ENCODE measurements at regions not wholly inside any gene's neighbourhood (a gene's known extent, or its start where the extent isn't known, plus 50 kb on each side); places are given as distances from the start of the nearest gene placed in this dataset.
"Not testable (repeated sequence)": the region's sequence is repeated elsewhere in the genome, so short reads cannot be mapped to it uniquely, and the experiment has no call there.

DNA sequence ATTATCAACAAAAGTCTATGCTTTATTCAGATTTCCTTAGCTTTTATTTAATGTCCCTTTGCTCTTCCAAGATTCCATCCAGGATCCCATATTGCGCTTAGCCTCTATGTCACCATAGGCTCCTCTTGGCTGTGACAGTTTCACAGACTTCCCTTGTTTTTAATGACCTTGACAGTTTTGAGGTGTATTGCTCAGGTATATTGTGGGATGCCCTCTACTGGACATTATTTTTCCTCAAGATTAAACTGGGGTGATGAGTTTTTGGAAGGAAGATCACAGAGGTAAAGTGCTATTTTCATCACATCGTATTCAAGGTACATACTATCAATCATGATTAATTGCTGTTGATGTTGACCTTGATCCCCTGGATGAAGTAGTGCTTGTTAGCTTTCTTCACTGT is 99.1 kb upstream of the SMAD3 start:
- ChIA-PET CTCF (interaction anchor here (0.6 to 0.7 kb wide), 2 partner anchors 8 to 22 kb away, joined by 3 read pairs; no protein-coding TSS in a partner anchor), POLR2A (no interaction called here)
- no peaks in the 10 kb centered on the region for H3K9me3 ChIP-seq (ENCODE audit: control insufficient read depth, insufficient read depth, low read length)
- H3K27ac ChIP-seq (ENCODE audit: low read depth, low read length): no peak overlapping the region
- H3K27me3 ChIP-seq (ENCODE audit: control insufficient read depth, insufficient read depth, low read length): peaks cover 5% of the 10 kb centered on the region
- TF ChIP-seq CTCF (IDR thresholded peaks at IDR 0.05; ENCODE audit: low read depth, low read length): peak; percentile 34
- DNase-seq (ENCODE audit: low read depth, low spot score): no peak
- H3K4me3 ChIP-seq (ENCODE audit: low read depth, low read length): no peak overlapping the region

DNA sequence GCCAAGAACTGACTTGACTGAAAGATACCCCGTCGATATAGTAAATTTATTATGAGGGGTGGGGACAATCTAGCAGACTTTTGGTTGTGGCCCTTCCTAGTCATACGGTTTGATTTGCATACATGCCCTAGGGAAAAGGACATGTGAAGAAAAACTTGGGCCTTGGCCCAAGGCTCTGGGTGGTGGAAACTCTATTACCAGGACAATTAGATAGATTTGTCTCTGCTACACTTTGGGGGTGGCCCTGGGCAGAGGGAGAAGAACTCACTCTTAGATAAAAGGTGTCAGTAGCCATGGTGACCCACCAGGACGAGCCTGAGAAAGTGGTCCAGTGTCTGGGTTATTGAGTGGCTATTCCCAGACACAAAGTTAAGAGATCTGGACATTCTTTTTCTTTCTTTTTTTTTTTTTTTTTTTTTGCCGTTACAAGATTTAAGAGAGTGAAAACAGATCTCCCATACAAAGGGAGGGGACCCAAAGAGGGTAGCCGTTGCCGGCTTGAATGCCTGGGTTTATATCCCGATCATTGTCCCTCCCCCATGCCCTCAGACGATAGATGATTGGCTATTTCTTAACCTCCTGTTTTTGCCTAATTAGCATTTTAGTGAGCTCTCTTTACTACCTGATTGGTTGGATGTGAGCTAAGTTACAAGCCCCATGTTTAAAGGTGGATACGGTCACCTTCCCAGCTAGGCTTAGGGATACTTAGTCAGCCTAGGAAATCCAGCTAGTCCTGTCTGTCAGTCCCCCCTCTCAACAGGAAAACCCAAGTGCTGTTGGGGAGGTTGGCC is 96.4 kb upstream of the SMAD3 start:
- ChIA-PET POLR2A (no interaction called here), CTCF (interaction anchor here (1.1 kb wide), 1 partner anchor 150 kb away, joined by 3 read pairs; no protein-coding TSS in a partner anchor)
- Histone ChIP-seq H3K9me3 (ENCODE audit: control insufficient read depth, insufficient read depth, low read length) (no peaks in the 10 kb centered on the region), H3K27me3 (ENCODE audit: control insufficient read depth, insufficient read depth, low read length) (peaks cover 8% of the 10 kb centered on the region), H3K27ac (ENCODE audit: low read depth, low read length) (no peak overlapping the region), H3K4me3 (ENCODE audit: low read depth, low read length) (no peak overlapping the region)
- DNase-seq (ENCODE audit: low read depth, low spot score): no peak
- no peak for TF ChIP-seq CTCF (IDR thresholded peaks at IDR 0.05; ENCODE audit: low read depth, low read length)

GRCh38 chr15:66974131-66974530 is 91.3 kb upstream of the SMAD3 start:
- DNase-seq (ENCODE audit: low read depth, low spot score); CTCF ChIA-PET; H3K27ac ChIP-seq (ENCODE audit: low read depth, low read length); POLR2A ChIA-PET; H3K4me3 ChIP-seq (ENCODE audit: low read depth, low read length); H3K9me3 ChIP-seq (ENCODE audit: control insufficient read depth, insufficient read depth, low read length): not testable (repeated sequence)
- H3K27me3 ChIP-seq (ENCODE audit: control insufficient read depth, insufficient read depth, low read length): peaks cover 16% of the 10 kb centered on the region

DNA sequence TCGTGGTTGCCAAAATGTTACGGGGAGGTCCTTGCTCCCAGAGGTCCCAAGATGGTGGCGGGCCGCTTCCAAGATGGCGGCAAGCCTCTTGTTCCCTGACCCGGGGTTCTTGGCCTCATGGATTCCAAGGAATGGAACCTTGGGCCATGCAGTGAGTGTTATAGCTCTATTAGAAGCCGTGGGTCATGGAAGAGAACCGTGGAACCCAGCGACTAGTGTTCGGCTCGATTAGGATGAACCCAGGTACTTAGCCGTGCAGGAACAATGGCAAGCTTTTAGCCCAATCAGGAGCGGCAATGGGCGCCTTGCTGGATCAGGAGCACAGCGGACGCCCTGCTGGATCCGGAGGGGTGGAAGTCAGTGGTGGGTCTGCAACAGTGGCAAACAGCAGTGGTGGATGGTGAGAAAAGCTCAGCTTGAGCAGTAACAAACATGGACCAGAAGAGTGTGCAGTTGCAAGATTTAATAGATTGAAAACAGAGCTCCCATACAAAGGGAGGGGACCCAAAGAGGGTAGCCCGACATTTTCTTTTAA is 89.2 kb upstream of the SMAD3 start:
- POLR2A ChIA-PET; H3K4me3 ChIP-seq (ENCODE audit: low read depth, low read length); CTCF ChIA-PET; H3K27ac ChIP-seq (ENCODE audit: low read depth, low read length); H3K9me3 ChIP-seq (ENCODE audit: control insufficient read depth, insufficient read depth, low read length); DNase-seq (ENCODE audit: low read depth, low spot score): not testable (repeated sequence)
- peaks cover 16% of the 10 kb centered on the region for H3K27me3 ChIP-seq (ENCODE audit: control insufficient read depth, insufficient read depth, low read length)

DNA sequence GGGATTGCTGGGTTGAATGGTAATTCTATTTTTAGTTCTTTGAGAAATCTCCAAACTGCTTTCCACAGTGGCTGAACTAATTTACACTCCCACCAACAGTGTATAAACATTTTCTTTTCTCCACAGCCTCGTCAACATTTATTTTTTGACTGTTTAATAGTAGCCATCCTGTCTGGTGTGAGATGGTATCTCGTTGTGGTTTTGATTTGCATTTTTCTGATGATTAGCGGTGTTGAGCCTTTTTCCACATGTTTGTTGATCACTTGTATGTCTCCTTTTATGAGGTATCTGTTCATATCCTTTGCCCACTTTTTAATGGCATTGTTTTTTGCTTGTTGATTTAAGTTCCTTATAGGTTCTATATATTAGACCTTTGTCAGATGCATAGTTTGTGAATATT is 85.1 kb upstream of the SMAD3 start:
- POLR2A ChIA-PET; H3K27ac ChIP-seq (ENCODE audit: low read depth, low read length); DNase-seq (ENCODE audit: low read depth, low spot score); CTCF ChIA-PET; H3K4me3 ChIP-seq (ENCODE audit: low read depth, low read length): not testable (repeated sequence)
- Histone ChIP-seq H3K27me3 (ENCODE audit: control insufficient read depth, insufficient read depth, low read length) (peaks cover 10% of the 10 kb centered on the region), H3K9me3 (ENCODE audit: control insufficient read depth, insufficient read depth, low read length) (peaks cover 10% of the 10 kb centered on the region; the same call in 1 of the 2 replicates)

GRCh38 chr15:66981771-66982170 is 83.6 kb upstream of the SMAD3 start:
- peaks cover 8% of the 10 kb centered on the region for H3K27me3 ChIP-seq (ENCODE audit: control insufficient read depth, insufficient read depth, low read length)
- no peak for TF ChIP-seq CTCF (IDR thresholded peaks at IDR 0.05; ENCODE audit: low read depth, low read length)
- CTCF ChIA-PET: no interaction called here
- H3K4me3 ChIP-seq (ENCODE audit: low read depth, low read length): no peak overlapping the region
- POLR2A ChIA-PET: no interaction called here
- H3K9me3 ChIP-seq (ENCODE audit: control insufficient read depth, insufficient read depth, low read length): peaks cover 10% of the 10 kb centered on the region
- DNase-seq (ENCODE audit: low read depth, low spot score): no peak
- H3K27ac ChIP-seq (ENCODE audit: low read depth, low read length): no peak overlapping the region
